ENCODE measurements at regions not wholly inside any gene's neighbourhood (a gene's known extent, or its start where the extent isn't known, plus 50 kb on each side); places are given as distances from the start of the nearest gene placed in this dataset.
"Not testable (repeated sequence)": the region's sequence is repeated elsewhere in the genome, so short reads cannot be mapped to it uniquely, and the experiment has no call there.

DNA sequence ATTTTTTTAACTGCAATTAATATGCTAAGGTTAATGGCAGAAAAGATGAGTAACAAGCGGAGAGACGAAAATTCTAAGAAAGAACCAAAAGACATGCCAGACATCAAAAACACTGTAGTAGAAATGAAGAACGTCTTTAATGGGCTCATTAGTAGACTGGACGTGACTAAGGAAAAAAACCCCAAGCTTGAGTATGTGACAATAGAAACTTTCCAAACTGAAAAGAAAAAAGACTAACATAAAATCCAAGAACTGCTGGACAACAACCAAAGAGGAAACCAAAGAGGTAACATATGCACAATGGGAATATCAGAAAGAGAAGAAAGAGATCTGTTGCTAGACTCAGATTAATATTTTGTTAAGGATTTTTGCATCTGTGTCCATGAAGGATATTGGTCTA, 94.6 kb upstream of the SETMAR start:
- Histone ChIP-seq H3K27me3 (no peaks in the 10 kb centered on the region), H3K9me3 (replicated peaks in 1 of 3) (no peaks in the 10 kb centered on the region), H3K36me3 (replicated peaks in 1 of 2) (no peaks in the 10 kb centered on the region), H3K4me3 (no peak overlapping the region), H3K4me1 (replicated peaks in 1 of 2) (no peaks in the 10 kb centered on the region), H3K27ac (no peak overlapping the region)
- DNase-seq = no peak
- intact Hi-C loops (cut with DNase I) = no loop called here
- TF ChIP-seq, protein P1, sequence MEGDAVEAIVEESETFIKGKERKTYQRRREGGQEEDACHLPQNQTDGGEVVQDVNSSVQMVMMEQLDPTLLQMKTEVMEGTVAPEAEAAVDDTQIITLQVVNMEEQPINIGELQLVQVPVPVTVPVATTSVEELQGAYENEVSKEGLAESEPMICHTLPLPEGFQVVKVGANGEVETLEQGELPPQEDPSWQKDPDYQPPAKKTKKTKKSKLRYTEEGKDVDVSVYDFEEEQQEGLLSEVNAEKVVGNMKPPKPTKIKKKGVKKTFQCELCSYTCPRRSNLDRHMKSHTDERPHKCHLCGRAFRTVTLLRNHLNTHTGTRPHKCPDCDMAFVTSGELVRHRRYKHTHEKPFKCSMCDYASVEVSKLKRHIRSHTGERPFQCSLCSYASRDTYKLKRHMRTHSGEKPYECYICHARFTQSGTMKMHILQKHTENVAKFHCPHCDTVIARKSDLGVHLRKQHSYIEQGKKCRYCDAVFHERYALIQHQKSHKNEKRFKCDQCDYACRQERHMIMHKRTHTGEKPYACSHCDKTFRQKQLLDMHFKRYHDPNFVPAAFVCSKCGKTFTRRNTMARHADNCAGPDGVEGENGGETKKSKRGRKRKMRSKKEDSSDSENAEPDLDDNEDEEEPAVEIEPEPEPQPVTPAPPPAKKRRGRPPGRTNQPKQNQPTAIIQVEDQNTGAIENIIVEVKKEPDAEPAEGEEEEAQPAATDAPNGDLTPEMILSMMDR (IDR thresholded peaks at IDR 0.05) = no peak
- no peak for TF ChIP-seq POLR2A (IDR thresholded peaks at IDR 0.05)
- 77 to 86% (median 81%) methylated on average over 4 of the region's 4 CpGs for WGBS, 4 donors

DNA sequence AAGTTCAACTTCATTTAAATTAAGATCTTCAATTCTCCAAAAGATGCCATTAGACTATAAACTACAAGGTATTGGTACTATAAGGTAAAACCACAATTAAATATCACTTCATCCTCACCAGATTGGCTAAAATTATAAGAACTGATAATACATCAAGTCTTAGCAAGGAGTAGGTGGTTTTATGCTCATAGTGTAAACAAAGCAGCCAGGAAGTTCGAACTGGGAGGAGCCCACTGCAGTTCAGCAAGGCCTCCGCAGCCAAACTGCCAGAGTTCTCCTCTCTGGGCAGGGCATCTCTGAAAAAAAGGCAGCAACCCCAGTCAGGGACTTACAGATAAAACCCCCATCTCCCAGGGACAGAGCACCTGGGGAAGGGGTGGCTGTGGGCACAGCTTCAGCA, 91.6 kb upstream of the SETMAR start:
- intact Hi-C loops (cut with DNase I) = no loop called here
- Histone ChIP-seq H3K4me3 (no peak overlapping the region), H3K27me3 (no peaks in the 10 kb centered on the region), H3K9me3 (replicated peaks in 1 of 3) (no peaks in the 10 kb centered on the region), H3K36me3 (replicated peaks in 1 of 2) (no peaks in the 10 kb centered on the region), H3K4me1 (replicated peaks in 1 of 2) (no peaks in the 10 kb centered on the region), H3K27ac (no peak overlapping the region)
- WGBS, 4 donors = 61 to 73% (median 70%) methylated on average over 1 to 2 of the region's 2 CpGs
- no peak for TF ChIP-seq POLR2A (IDR thresholded peaks at IDR 0.05)
- TF ChIP-seq, protein P1 (IDR thresholded peaks at IDR 0.05) = no peak
- no peak for DNase-seq

DNA sequence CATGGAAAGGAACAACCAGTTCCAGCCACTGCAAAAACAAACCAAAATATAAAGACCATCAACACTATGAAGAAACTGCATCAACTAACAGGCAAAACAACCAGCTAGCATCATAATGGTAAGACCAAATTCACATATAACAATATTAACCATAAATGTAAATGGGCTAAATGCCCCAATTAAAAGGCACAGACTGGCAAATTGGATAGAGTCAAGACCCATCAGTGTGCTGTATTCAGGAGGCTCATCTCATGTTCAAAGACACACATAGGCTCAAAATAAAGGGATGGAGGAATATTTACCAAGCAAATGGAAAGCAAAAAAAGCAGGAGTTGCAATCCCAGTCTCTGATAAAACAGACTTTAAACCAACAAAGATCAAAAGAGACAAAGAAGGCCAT, 89.7 kb upstream of the SETMAR start:
- DNase-seq; H3K4me3 ChIP-seq; intact Hi-C loops (cut with DNase I); H3K27me3 ChIP-seq; H3K9me3 ChIP-seq (replicated peaks in 1 of 3); H3K4me1 ChIP-seq (replicated peaks in 1 of 2); H3K36me3 ChIP-seq (replicated peaks in 1 of 2); H3K27ac ChIP-seq: not testable (repeated sequence)

DNA sequence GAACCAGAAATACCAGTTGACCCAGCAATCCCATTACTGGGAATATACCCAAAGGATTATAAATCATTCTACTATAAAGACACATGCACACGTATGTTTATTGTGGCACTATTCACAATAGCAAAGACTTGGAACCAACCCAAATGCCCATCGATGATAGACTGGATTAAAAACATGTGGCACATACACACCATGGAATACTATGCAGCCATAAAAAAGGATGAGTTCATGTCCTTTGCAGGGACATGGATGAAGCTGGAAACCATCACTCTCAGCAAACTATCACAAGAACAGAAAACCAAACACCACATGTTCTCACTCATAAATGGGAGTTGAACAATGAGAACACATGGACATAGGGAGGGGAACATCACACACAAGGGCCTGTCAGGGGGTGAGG, 86.2 kb upstream of the SETMAR start:
- H3K4me1 ChIP-seq (replicated peaks in 1 of 2); H3K27me3 ChIP-seq; intact Hi-C loops (cut with DNase I); DNase-seq; H3K9me3 ChIP-seq (replicated peaks in 1 of 3); H3K27ac ChIP-seq; H3K4me3 ChIP-seq; H3K36me3 ChIP-seq (replicated peaks in 1 of 2): not testable (repeated sequence)
- 88 to 98% (median 92%) methylated on average over 2 of the region's 2 CpGs for WGBS, 4 donors

DNA sequence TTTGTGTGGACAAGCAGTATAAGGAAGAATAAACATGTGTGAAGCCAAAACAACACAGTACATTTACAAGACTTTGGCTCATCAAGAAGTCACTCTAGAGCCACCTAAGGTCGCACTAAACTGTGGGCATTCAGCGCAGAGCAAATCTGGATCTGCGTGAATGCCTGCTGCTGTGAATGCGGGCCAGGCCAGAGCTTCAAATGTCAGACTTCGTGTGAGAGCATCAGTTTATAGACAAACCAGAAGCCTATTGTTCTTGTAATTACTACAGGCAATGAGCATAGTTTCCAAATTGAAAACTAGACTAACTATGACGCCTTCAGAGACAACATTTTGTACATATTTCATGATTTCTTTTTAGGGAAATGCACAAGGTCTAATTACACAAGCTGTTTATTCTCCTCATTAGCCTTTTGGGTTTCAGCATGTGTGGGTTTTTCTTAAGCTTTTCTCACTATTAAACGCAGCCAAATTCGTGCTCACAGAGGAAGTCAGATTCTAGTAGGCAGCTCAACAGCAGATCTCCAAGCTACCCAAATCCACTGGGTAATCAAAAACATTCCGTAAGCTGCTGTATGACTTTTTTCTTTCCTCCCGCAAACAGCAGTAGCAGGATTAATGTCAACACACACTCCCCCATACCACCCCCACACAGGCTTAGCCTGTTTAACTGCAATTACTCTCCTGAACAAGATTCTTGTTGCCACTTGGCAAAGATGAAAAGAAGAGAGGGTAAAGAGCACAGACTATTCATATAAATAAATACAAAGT, 84.5 kb upstream of the SETMAR start:
- Histone ChIP-seq H3K27me3 (no peaks in the 10 kb centered on the region), H3K27ac (no peak overlapping the region), H3K9me3 (replicated peaks in 1 of 3) (no peaks in the 10 kb centered on the region), H3K36me3 (replicated peaks in 1 of 2) (no peaks in the 10 kb centered on the region), H3K4me3 (no peak overlapping the region), H3K4me1 (replicated peaks in 1 of 2) (no peaks in the 10 kb centered on the region)
- TF ChIP-seq, protein P1 (IDR thresholded peaks at IDR 0.05) = no peak
- TF ChIP-seq POLR2A (IDR thresholded peaks at IDR 0.05) = no peak
- 74 to 78% (median 77%) methylated on average over 10 of the region's 10 CpGs for WGBS, 4 donors
- intact Hi-C loops (cut with DNase I) = no loop called here
- DNase-seq = no peak
